Hematopoietic multipotent progenitor cell (in vitro differentiated cells): ENCODE measurements at regions not wholly inside any gene's neighbourhood (a gene's known extent, or its start where the extent isn't known, plus 50 kb on each side); places are given as distances from the start of the nearest gene placed in this dataset.
"Not testable (repeated sequence)": the region's sequence is repeated elsewhere in the genome, so short reads cannot be mapped to it uniquely, and the experiment has no call there.

Experiments
- DNase-seq, 3 donors: peaks; one replicate each; pipeline ENCODE4 v3.0.0-alpha.2; 2011 to 2015; ENCODE audit warnings: low read depth in 2 of 3, low spot score in 2 of 3

DNA sequence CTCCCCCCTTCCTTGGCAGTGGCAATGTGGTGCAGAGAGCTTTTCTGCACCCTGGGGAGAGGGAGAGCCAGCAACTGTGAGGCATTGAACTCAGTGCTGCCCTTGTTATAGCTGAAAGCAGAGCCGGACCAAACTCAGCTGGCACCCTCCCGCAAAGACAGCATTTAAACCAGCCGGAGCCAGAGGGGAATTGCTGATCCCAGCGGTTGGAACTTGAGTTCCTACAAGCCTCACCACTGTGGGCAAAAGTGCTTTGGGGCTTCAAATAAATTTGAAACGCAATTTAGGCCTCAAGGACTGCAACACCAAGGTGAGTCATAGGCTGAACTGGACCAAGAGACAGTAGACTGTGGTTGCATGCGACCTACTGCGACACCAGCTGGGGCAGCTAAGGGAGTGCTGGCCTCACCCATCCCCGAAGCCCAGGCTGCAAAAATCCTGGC, 207.6 kb upstream of the CDKN2B start:
- no peak for DNase-seq

DNA sequence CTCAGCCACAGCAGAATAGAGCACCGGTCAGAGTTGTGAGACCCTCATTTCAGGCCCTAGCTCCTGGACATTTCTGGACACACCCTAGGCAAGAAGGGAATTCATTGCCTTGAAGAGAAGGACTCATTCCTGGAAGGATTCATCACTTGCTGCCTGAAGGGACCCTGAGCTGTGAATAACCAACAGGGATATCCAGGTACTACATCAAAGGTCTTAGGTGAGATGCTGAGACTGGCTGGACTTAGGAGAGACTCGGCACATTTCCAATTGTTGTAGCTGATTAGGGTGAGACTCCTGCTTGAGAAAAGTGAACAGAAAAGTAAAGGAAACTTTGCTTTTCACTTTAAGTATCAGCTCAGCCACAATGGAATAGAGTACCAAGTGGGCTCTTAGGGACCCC, 208.1 kb upstream of the CDKN2B start:
- no peak for DNase-seq

DNA sequence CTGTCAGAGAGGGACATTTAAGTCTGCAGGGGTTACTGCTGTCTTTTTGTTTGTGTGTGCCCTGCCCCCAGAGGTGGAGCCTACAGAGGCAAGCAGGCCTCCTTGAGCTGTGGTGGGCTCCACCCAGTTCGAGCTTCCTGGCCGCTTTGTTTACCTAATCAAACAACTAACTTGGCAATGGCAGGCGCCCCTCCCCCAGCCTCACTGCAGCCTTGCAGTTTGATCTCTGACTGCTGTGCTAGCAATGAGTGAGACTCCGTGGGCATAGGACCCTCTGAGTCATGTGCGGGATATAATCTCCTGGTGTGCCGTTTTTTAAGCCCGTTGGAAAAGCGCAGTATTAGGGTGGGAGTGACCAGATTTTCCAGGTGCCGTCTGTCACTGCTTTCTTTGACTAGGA, 216.8 kb upstream of the CDKN2B start:
- DNase-seq, result not testable (repeated sequence)

DNA sequence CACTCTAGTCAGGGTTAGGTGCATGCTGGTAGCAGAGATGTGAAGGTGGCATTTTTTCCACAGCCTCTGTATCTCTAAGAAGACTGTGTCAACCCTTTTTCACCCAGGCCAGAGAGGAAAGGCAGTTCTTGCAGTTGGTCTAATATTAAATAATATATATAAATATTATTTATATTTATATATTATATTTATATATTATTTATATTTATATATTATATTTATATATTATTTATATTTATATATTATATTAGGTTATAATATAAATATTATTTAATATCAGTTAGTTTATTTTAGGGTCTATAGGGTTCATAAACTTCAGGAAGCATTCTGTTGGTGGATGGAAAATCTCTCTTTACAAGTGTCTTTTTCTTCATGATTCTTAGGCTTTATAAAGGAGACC, 218.6 kb upstream of the DMRTA1 start:
- no peak for DNase-seq

DNA sequence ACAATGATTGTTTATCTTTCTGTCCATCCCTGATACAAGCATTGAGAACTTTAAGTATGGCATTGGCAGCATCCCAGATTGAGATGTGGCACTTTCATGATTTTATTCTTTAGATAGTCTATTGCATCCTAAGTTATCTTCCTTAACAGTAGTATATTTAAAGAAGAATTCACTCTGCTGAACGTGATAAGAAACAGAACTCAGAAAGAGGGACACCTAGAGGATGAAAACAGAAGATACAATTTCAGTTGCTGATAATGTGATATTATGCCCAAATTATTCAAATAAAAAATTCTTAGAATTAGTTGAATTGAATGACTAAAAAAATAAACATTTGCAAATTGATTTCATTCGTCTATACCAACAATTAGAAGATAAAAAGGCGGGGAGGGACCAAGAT, 218.1 kb upstream of the DMRTA1 start:
- DNase-seq, result no peak

DNA sequence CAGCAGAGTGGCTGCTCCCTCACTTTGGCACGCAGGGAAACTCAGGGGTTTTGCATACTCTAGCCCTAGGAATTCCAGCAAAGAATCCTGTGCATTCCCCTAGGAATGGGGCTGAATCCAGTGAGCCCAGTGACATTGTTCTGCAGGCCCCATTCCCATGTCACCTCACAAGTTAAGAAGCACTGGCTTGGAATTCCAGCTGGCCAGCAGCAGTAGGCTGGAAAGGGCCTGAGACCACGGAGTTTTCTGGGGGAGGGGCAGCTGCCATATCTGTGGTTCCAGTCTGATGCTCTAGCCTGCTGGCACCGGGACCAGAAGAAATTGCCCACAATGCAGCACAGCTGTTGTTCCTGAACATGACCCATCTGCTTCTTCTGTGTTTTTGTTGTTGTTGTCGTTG, 217.6 kb upstream of the DMRTA1 start:
- DNase-seq, result no peak

DNA sequence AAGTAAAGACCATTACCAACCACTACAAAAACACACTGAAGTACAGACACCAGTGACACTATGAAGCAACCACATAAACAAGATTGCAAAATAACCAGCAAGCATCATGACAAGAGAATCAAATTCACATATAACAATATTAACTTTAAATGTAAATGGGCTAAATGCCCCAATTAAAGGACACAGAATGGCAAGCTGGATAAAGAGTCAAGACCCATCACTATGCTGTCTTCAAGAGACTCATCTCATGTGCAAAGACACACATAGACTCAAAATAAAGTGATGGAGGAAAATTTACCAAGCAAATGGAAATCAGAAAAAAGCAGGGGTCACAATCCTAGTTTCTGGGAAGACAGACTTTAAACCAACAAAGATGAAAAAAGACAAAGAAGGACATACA, 215.3 kb upstream of the DMRTA1 start:
- DNase-seq, result not testable (repeated sequence)

DNA sequence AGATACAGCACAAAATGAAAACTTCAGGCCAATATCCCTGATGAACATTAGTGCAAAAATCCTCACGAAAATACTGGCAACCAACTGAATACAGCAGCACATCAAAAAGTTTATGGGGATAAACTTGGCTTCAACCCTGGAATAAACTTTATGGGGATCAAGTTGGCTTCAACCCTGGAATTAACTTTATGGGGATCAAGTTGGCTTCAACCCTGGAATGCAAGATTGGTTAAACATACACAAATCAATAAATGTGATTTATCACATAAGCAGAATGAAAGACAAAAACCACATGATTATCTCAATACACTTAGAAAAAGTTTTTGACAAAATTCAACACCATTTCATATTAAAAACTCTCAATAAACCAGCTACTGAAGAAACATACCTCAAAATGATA, 213.7 kb upstream of the DMRTA1 start:
- DNase-seq, result no peak

DNA sequence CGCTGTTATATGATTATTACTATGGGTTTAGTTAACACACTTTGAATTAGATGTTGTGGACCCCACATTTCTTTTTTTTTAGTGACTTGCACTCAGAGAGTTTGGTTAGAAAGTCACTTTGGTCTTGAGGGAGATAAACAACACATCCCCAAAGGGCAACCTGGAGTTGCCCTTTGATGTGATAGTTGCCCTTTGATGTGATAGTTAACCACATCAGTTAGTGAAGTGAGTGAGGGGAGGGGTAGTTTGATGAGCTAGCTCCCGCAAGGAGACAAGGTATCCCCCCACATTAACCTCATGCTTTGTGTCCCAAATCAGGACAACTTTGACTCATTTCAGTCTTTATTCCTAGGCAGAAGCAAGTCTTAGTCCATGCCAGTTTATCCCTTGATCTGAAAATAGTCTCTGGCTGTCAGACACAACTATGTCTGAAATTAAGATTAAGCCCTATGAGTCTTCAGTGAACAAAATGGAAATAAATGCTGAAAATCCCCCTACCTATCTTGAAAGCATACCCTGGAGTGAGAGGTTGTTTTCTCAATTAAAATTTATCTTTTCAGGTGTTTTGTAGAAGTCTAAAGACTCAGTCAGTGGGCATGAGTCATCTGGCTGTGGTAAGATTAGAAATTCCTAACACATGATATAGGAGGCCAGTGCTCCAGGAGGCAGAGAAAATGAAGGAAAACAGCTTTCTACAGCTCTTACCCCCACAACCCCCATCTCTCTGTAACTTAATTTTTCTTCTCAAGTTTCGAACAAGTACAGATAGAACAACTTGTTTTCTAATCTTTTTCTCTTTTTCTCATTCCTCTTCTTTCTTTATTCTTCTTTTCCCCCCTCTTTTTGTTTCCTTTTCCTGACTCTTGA, 208.9 kb upstream of the DMRTA1 start:
- DNase-seq, result no peak

DNA sequence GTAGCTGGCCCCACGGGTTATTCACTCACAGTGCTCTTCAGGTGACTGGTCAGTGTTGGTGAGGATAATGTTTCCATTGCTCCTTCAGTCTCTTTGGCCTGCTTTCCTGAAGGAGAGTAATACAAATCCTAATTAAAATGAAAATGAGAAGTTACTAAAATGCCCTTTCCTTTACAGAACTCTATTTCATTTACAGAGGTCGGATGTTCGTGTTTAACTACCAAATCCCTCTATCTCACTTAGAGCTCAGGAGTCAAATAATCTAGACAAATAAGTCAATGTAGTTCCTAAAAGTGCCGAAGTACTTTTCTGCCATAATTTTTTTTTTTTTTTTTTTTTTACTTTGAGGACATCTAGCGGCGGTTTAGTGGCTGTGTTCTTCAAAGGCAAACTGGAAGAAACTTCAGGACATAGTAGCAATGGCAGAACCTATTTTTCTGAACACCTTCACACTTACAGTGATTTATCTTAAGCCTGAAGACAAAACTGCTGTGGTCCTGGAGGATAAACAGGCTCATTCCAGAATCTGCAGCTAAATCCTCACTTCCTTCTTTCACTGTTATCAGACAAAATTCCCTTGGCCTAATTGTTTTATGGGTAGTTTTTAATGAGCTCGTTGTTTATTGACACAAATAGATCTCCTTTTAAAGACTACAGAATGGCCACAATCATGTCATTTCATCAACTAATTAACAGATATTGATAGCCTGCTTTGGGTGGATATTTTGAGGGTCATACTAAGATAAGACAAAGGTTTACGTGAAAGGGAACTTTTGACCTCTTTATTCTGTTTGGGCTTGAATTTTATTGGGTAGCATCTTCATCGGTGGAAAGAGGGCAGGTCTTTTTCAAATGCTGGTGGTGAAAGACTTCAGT, 207.6 kb upstream of the DMRTA1 start:
- DNase-seq, result peak in 2 of 3 donors; percentile 10 to 65

DNA sequence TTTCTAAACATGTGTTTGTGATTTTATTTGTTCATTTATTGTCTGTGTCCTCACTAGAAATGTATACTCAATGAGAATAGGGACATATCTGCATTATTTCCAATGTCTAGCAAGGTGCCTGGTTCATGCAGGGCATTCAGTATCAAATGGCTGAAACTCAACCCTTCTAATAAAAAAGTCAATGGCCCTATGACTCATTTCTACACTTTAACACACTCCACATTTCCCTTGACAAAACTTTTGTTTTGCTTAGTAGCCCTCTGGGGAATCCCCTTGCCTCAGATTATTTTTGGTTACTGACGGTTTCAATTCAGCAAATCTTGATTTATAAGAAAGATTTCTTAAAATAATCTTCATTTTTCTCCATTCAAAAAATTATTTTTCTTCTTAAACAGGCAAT, 206.0 kb upstream of the DMRTA1 start:
- DNase-seq, result peak in 1 of 3 donors; percentile 9

DNA sequence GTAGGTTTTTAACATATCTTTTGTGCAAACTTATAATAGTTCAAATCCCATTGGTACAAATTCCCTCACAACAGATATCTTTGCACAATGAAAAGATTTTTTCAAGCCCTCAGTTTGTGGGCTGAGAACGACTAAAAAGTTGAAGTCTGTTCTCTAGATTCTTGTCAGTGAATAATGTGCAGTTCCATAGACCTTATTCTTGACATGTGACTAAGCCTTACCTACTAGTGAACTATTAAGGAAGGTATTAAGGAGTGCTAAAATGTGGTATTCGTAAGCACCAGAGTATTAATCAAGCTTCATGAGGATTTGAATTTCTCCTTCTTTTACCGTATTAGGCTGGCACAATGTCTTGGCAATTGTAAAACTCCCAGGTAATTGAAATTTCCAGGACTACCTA, 205.6 kb upstream of the DMRTA1 start:
- DNase-seq, result no peak

DNA sequence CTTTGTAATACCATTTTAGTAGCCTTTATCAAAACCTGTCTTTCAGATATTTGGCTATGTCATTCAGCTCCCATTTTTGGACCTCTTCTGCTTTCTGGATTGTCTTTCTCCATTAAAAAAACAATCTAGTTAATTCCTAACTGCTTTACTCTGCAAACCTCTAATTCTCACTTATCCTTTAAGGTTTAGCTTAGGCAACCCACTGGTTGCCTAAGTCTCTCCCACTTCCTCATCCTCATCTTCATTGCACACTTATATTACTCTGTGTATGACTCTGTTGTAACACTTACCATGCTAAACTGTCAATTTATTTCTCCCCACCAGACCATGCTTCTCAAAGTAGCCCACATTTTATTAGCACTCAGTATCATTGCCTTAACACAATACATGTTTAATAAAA, 205.0 kb upstream of the DMRTA1 start:
- DNase-seq, result no peak

DNA sequence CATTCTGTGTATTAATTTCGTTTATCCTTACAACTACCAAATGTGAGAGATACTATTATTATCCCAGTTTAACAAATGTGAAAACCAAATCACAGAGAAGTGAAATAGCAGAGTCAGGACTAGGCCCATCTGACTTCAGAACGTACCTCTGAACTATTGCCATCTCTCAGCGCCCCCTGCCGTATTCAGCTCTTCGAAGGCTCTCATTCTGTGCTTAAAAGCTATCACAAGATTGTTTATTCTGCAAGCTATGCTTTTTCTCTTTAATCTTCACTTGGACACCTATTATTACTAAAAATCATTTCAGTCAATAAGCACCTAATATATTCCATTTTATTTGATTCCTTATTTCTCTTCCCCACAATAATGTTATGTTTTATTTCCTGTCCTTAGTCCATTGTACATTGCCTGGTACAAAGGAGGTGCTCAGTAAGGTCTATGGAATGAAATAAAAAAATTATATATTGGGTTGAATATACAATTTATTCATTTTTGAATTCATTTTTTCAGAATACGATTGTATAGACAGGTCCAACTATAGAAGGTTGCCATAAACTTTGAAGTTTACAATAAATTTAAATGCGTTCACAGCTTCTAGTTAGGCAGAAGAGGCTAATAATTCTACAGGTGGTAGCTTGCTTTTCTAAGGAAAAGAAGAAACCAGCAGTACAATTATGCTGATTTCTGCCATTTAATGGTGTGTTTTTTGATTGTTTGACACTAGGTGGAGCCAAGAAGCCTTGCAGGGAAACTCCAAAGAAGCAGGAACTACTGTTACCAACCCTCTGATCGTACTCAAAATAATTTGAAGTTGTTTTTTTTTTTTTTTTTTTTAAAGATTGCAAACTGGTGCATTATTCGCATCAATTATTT, 202.2 kb upstream of the DMRTA1 start:
- DNase-seq, result peak in 2 of 3 donors; percentile 54 to 66

DNA sequence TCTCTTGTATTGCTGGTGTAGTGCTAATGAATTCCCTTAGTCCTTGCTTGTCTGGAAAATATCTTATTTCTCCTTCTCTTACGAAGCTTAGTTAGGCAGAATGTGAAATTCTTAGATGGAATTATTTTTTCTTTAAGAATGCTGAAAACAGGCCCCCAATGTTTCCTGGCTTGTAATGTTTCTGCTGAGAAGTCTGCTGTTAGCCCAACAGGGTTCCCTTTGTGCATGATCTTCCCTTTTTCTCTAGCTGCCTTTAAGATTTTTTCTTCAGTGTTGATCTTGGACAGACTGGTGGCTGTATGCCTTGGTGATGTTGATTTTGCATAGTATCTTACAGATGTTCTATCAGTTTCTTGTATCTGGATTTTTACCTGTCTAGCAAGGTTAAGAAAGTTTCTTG, 191.3 kb upstream of the DMRTA1 start:
- DNase-seq, result no peak

DNA sequence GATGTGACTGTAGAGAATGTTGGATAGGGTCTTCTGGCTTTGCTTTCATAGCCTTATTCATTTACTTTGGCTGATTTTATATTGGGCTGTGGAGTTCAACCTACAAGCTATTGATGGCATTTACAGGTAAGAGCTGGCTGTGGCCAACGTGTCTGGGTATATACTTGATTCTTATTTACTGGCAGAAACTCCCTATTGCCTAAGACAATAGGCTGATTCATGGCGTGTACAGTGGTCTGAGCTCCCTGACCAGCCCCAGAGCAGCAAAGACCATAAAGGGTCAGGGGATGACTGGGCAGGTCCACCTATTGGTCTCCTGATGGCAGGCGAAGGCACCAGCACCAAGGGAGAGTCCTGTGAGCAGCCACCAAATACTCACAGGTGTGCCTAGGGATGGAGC, 190.2 kb upstream of the DMRTA1 start:
- DNase-seq, result no peak

DNA sequence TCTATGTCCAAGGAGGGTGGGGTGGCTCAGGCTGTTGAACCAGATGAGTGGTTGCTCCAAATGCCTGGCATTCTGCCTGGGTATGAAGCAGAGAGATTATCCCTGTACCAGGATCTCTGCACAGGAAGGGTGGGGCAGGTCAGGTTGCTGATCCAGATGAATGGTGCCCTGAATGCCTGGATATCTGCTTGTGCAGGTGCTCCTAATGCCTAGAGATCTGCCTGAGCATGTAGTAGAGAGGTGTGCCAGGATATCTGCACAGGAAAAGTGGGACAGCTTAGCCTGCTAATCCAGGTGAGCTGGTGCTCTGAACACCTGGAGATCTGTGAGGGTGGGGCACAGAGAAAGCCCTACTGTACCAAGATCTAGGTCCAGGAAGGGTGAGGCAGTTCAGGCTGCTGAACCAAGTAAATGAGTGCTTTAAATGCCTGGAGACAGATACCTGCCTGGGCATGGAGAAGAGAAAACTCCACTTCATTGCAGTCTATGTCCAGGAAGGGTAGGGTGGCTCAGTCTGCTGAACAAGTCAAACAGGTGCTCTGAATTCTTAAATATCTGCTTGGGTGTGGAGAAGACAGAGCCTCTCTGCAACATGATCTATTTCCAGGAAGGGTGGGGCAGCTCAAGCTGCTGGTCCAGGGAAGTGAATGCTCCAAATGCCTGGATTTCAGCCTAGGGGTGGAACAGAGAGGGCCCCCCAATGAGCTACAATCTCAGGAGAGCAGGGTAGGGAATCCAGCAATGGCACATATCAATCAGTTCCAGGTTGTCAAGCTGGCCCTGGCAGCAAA, 189.4 kb upstream of the DMRTA1 start:
- DNase-seq, result no peak

DNA sequence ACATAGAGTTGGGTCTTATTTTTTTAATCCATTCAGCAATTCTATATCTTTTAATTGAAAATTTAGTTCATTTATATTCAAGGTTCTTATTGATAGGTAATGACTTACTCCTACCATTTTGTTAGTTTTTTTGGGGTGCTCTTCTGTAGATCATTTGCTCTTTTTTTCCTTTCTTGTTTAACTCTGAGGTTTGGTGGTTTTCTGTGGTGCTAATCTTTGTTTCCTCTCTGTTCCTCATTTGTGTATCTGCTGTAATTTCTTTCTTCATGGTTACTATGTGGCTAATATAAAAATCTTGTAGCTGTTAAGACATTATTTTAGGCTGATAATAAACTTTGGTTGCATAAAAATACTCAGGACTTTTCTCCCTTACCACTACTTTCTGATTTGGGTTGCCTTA, 181.6 kb upstream of the DMRTA1 start:
- DNase-seq, result no peak

DNA sequence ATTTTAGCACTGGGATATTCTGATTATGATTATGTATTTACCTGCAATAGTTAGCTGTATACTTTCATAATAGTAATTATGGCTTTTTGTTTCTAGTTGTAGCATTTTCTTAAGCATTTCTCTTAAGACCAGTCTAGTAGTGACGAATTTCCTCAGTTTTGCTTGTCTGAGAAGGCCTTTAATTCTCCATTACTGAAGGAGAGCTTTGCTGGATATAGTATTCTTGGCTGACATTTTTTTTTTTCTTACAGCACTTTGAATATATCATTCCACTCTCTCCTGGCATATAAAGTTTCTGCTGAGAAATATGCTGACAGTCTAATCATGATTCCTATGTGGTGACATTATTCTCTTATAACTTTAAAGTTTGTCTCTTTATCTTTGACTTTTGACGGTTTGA, 181.1 kb upstream of the DMRTA1 start:
- DNase-seq, result no peak

DNA sequence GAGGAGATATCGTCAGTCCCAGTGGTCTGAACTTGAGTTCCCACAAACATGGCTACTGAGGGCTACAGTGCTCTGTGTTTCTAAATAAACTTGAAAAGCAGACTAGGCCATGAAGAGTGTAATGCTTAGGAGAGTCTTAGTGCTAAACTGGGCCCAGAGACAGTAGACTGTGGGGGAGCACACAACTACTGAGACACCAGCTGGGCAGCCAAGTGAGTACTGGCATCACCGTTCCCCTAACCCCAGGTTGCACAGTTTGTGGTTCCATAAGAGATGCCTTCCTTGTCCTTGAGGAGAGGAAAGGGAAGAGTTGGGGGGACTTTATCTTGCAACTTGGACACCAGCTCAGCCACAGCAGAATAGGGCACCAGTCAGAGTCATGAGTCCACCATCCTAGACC, 172.1 kb upstream of the DMRTA1 start:
- DNase-seq, result no peak
